ENCODE measurements at regions not wholly inside any gene's neighbourhood (a gene's known extent, or its start where the extent isn't known, plus 50 kb on each side); places are given as distances from the start of the nearest gene placed in this dataset.

- DNase-seq = no peak
- Mint-ChIP-seq H3K36me3 (ENCODE audit: insufficient read depth, unreplicated experiment) (no peaks in the 10 kb centered on the region), H3K4me1 (ENCODE audit: low read depth, unreplicated experiment) (no peaks in the 10 kb centered on the region), H3K9me3 (ENCODE audit: unreplicated experiment) (peaks cover 9% of the 10 kb centered on the region), H3K27me3 (ENCODE audit: insufficient read depth, unreplicated experiment) (no peaks in the 10 kb centered on the region), H3K4me3 (ENCODE audit: unreplicated experiment) (no peak overlapping the region), H3K27ac (ENCODE audit: unreplicated experiment) (no peak overlapping the region)
- Histone ChIP-seq H3K36me3 (ENCODE audit: control insufficient read depth, insufficient read depth, low read length) (no peaks in the 10 kb centered on the region), H3K27me3 (replicated peaks; ENCODE audit: control insufficient read depth, insufficient read depth, low read length) (no peaks in the 10 kb centered on the region), H3K9me3 (no peaks in the 10 kb centered on the region), H3K4me1 (no peaks in the 10 kb centered on the region), H3K4me3 (ENCODE audit: low read depth, low read length) (no peak overlapping the region)
- TF ChIP-seq CTCF (IDR thresholded peaks at IDR 0.05; ENCODE audit: insufficient read depth in 1 of 2, low read depth in 1 of 2, low read length in 1 of 2, severe bottlenecking in 1 of 2, unreplicated experiment in 1 of 2) = no peak
- ChIA-PET POLR2A (no interaction called here), CTCF (no interaction called here)
- BruUV-seq (replicated peaks) = no TSS peak
- intact Hi-C loops (cut with micrococcal nuclease; ENCODE audit: unreplicated experiment) = no loop called here
These were observed 280.6 kb upstream of the ANO5 start for GRCh38 chr11:21912285-21912684.

GRCh38 chr11:21921151-21921550, 271.7 kb upstream of the ANO5 start:
- no peak for DNase-seq

GRCh38 chr11:21924262-21924661, 268.6 kb upstream of the ANO5 start:
- no peaks in the 10 kb centered on the region for H3K9me3 ChIP-seq
- Mint-ChIP-seq H3K9me3 (ENCODE audit: unreplicated experiment) (no peaks in the 10 kb centered on the region), H3K36me3 (ENCODE audit: insufficient read depth, unreplicated experiment) (no peaks in the 10 kb centered on the region), H3K4me1 (ENCODE audit: low read depth, unreplicated experiment) (no peaks in the 10 kb centered on the region), H3K4me3 (ENCODE audit: unreplicated experiment) (no peak overlapping the region), H3K27me3 (ENCODE audit: insufficient read depth, unreplicated experiment) (peaks cover 5% of the 10 kb centered on the region), H3K27ac (ENCODE audit: unreplicated experiment) (no peak overlapping the region)
- no peak for TF ChIP-seq CTCF (IDR thresholded peaks at IDR 0.05; ENCODE audit: insufficient read depth in 1 of 2, low read depth in 1 of 2, low read length in 1 of 2, severe bottlenecking in 1 of 2, unreplicated experiment in 1 of 2)
- H3K27me3 ChIP-seq (replicated peaks; ENCODE audit: control insufficient read depth, insufficient read depth, low read length) = no peaks in the 10 kb centered on the region
- intact Hi-C loops (cut with micrococcal nuclease; ENCODE audit: unreplicated experiment) = no loop called here
- H3K4me1 ChIP-seq = no peaks in the 10 kb centered on the region
- no peak for DNase-seq
- ChIA-PET POLR2A (no interaction called here), CTCF (no interaction called here)
- no TSS peak for BruUV-seq (replicated peaks)
- H3K4me3 ChIP-seq (ENCODE audit: low read depth, low read length) = no peak overlapping the region
- H3K36me3 ChIP-seq (ENCODE audit: control insufficient read depth, insufficient read depth, low read length) = no peaks in the 10 kb centered on the region

More at GRCh38 chr11:21921151-21921550, 271.7 kb upstream of the ANO5 start:
- no peak for TF ChIP-seq CTCF (IDR thresholded peaks at IDR 0.05; ENCODE audit: insufficient read depth in 1 of 2, low read depth in 1 of 2, low read length in 1 of 2, severe bottlenecking in 1 of 2, unreplicated experiment in 1 of 2)
- Mint-ChIP-seq H3K27ac (ENCODE audit: unreplicated experiment) (no peak overlapping the region), H3K36me3 (ENCODE audit: insufficient read depth, unreplicated experiment) (no peaks in the 10 kb centered on the region), H3K27me3 (ENCODE audit: insufficient read depth, unreplicated experiment) (peaks cover 5% of the 10 kb centered on the region), H3K4me1 (ENCODE audit: low read depth, unreplicated experiment) (no peaks in the 10 kb centered on the region), H3K4me3 (ENCODE audit: unreplicated experiment) (no peak overlapping the region), H3K9me3 (ENCODE audit: unreplicated experiment) (peaks cover under 1% of the 10 kb centered on the region)
- ChIA-PET CTCF (no interaction called here), POLR2A (interaction anchor here (0.6 kb wide), 1 partner anchor 302 kb away, joined by 3 read pairs; no protein-coding TSS in a partner anchor)
- no TSS peak for BruUV-seq (replicated peaks)
- H3K27me3 ChIP-seq (replicated peaks; ENCODE audit: control insufficient read depth, insufficient read depth, low read length) = no peaks in the 10 kb centered on the region
- intact Hi-C loops (cut with micrococcal nuclease; ENCODE audit: unreplicated experiment) = no loop called here
- no peaks in the 10 kb centered on the region for H3K4me1 ChIP-seq
- no peaks in the 10 kb centered on the region for H3K36me3 ChIP-seq (ENCODE audit: control insufficient read depth, insufficient read depth, low read length)
- H3K4me3 ChIP-seq (ENCODE audit: low read depth, low read length) = no peak overlapping the region
- H3K9me3 ChIP-seq = no peaks in the 10 kb centered on the region

Data from Caco-2 (cell line).